Cardiac fibroblast (primary cell): ENCODE measurements at regions not wholly inside any gene's neighbourhood (a gene's known extent, or its start where the extent isn't known, plus 50 kb on each side); places are given as distances from the start of the nearest gene placed in this dataset.

Source experiments
- DNase-seq, 2 donors: peaks; one replicate each; pipeline versions ENCODE4 v3.0.0 to v3.0.0-alpha.2; 2010; ENCODE audit warnings: low read depth in 2 of 2
- H3K4me3 ChIP-seq, 2 donors: replicated peaks in 1 of 2; 1 replicate in 1 of 2; 2 replicates in 1 of 2; pipeline ENCODE4 v1.5.1; 2011; ENCODE audit warnings: low read depth in 2 of 2, low read length in 2 of 2, mild to moderate bottlenecking in 2 of 2, moderate library complexity in 1 of 2
- CTCF ChIP-seq: IDR thresholded peaks from one replicate; pipeline ENCODE4 v1.5.1; 2011; ENCODE audit warnings: low read depth, mild to moderate bottlenecking, low read length, inconsistent platforms

- H3K4me3 ChIP-seq = no peak overlapping the region
- no peak for TF ChIP-seq CTCF
- DNase-seq = no peak
Measured at GRCh38 chr1:60899464-60899863, 182.9 kb upstream of the NFIA start.

- H3K4me3 ChIP-seq = no peak overlapping the region
- DNase-seq = no peak
- no peak for TF ChIP-seq CTCF
Measured at GRCh38 chr1:60898987-60899386, 183.4 kb upstream of the NFIA start.

GRCh38 chr1:60898413-60898812 lies 183.9 kb upstream of the NFIA start:
- no peak overlapping the region for H3K4me3 ChIP-seq
- no peak for DNase-seq
- TF ChIP-seq CTCF = no peak

- no peak for DNase-seq
- H3K4me3 ChIP-seq = no peak overlapping the region
- no peak for TF ChIP-seq CTCF
Measured at GRCh38 chr1:60896701-60897363, 185.5 kb upstream of the NFIA start.

GRCh38 chr1:60895701-60896100 lies 186.7 kb upstream of the NFIA start:
- no peak for TF ChIP-seq CTCF
- no peak for DNase-seq
- H3K4me3 ChIP-seq = no peak overlapping the region

GRCh38 chr1:60895252-60895651 lies 187.1 kb upstream of the NFIA start:
- no peak for TF ChIP-seq CTCF
- DNase-seq = peak; percentile 33 to 68
- H3K4me3 ChIP-seq = no peak overlapping the region

- H3K4me3 ChIP-seq = no peak overlapping the region
- no peak for DNase-seq
- TF ChIP-seq CTCF = no peak
Measured at GRCh38 chr1:60894741-60895140, 187.6 kb upstream of the NFIA start.
